Muscle layer of colon (tissue), 2 donors: ENCODE measurements at regions not wholly inside any gene's neighbourhood (a gene's known extent, or its start where the extent isn't known, plus 50 kb on each side); places are given as distances from the start of the nearest gene placed in this dataset.
"Not testable (repeated sequence)": the region's sequence is repeated elsewhere in the genome, so short reads cannot be mapped to it uniquely, and the experiment has no call there.

Experiments
- H3K27ac ChIP-seq: one replicate; pipeline ENCODE4 v1.7.0; 2013; ENCODE audit warnings: low read depth, mild to moderate bottlenecking, low read length, moderate library complexity
- H3K27me3 ChIP-seq, 2 donors: one replicate each; pipeline ENCODE4 v1.7.0; 2013; ENCODE audit warnings: low read length in 2 of 2, mild to moderate bottlenecking in 2 of 2; ENCODE audit not compliant: insufficient read depth in 2 of 2, control insufficient read depth in 1 of 2
- H3K36me3 ChIP-seq: one replicate; pipeline ENCODE4 v1.7.0; 2013; ENCODE audit warnings: mild to moderate bottlenecking, low read length; ENCODE audit not compliant: insufficient read depth
- H3K4me1 ChIP-seq: one replicate; pipeline ENCODE4 v1.7.0; 2013; ENCODE audit warnings: mild to moderate bottlenecking, low read length; ENCODE audit not compliant: insufficient read depth
- H3K4me3 ChIP-seq, 2 donors: one replicate each; pipeline ENCODE4 v1.7.0; 2013; ENCODE audit warnings: low read length in 2 of 2, low read depth in 1 of 2, mild to moderate bottlenecking in 1 of 2, moderate library complexity in 1 of 2
- H3K9ac ChIP-seq: one replicate; pipeline ENCODE4 v1.7.0; 2013; ENCODE audit warnings: low read length
- H3K9me3 ChIP-seq: one replicate; pipeline ENCODE4 v1.7.0; 2013; ENCODE audit warnings: mild to moderate bottlenecking, low read length
- donor health status: abdominal sarcoma.
- donor health status: Adenocarcinoma of cecum.

DNA sequence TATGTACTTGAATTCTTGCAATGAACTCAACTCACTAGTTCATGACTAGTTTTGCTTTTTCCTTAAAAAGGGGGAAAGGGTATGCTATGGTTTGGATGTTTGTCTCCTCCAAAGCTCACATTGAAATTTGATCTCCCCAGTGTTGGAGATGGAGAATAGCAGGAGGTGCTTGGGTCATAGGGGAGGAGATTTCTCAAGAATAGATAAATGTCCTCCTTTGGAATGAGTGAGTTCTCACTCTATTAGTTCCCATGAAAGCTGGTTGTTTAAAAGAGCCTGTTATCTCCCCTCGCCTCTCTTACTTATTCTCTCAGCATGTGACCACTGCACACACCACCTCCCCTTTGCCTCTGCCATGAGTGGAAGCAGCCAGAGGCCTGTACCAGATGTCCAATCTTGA, 109.4 kb upstream of the INTU start:
- Histone ChIP-seq H3K4me1 (peaks cover 3% of the 10 kb centered on the region), H3K9ac (no peak overlapping the region), H3K36me3 (no peaks in the 10 kb centered on the region), H3K4me3 (no peak overlapping the region), H3K27me3 (no peaks in the 10 kb centered on the region), H3K27ac (no peak overlapping the region), H3K9me3 (no peaks in the 10 kb centered on the region)

DNA sequence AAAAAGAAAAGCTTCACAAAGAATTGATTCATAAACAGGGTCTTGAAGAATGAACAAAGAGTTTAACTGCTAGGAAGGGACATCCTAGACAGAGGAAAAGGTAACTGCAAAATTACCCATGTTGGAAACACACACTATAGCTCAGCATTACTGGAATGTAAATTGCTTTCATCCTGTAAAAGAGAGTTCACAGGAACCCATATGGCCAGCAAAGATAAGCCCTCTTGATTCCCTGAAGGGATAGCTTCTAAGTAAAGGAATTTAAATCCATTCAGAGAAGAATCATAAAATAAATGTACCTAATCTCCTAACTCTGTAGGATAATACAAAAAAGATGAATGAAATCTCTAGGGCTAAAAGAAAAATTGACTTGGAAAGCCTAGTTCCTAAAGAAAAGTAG, 107.1 kb upstream of the INTU start:
- H3K9me3 ChIP-seq = no peaks in the 10 kb centered on the region
- H3K36me3 ChIP-seq = no peaks in the 10 kb centered on the region
- no peak overlapping the region for H3K9ac ChIP-seq
- H3K27me3 ChIP-seq = no peaks in the 10 kb centered on the region
- no peak overlapping the region for H3K4me3 ChIP-seq
- H3K27ac ChIP-seq = no peak overlapping the region
- peaks cover 3% of the 10 kb centered on the region for H3K4me1 ChIP-seq

DNA sequence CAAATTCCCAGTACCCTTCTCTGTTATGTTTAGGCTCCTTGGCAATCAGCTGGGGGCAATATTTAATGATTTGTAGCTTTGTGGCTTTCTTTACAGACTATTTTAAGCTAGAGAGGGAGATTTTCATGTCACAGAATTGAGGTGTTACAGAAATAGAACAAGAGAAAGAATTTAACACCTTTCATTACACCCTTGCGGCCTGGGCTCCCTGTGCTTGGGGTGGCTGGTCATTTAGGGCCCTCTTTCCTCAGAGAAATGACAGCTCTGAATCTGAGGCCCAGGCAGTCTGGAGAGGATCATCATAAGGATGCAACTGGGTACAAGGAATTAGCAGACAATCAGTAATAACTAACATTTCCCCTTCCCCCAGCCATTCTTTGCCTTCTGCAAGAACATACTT, 104.5 kb upstream of the INTU start:
- H3K9me3 ChIP-seq = no peaks in the 10 kb centered on the region
- no peak overlapping the region for H3K4me3 ChIP-seq
- no peaks in the 10 kb centered on the region for H3K27me3 ChIP-seq
- no peaks in the 10 kb centered on the region for H3K36me3 ChIP-seq
- H3K27ac ChIP-seq = no peak overlapping the region
- peaks cover 3% of the 10 kb centered on the region for H3K4me1 ChIP-seq
- H3K9ac ChIP-seq = no peak overlapping the region

DNA sequence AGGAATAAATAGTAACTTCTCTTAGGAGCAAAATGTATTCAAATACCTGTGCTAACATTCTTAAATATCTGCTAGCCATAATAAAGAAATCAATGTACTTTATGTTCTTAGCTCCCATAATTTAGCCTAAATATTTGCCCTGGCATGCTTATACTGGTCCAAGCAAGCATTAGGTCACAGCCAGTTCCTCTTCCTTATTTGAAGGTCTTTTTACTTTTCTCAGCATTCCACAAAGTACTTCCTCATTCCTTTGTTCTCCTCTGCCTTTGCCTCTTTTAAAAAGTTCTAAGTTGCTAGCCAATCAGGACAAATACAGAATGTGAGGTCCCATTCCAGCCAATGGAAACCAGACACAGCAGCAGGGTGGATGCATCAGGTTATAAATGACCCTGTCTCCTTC, 102.9 kb upstream of the INTU start:
- not testable (repeated sequence) for H3K36me3 ChIP-seq, H3K27ac ChIP-seq, H3K4me3 ChIP-seq, H3K4me1 ChIP-seq, H3K9me3 ChIP-seq, H3K27me3 ChIP-seq, H3K9ac ChIP-seq

DNA sequence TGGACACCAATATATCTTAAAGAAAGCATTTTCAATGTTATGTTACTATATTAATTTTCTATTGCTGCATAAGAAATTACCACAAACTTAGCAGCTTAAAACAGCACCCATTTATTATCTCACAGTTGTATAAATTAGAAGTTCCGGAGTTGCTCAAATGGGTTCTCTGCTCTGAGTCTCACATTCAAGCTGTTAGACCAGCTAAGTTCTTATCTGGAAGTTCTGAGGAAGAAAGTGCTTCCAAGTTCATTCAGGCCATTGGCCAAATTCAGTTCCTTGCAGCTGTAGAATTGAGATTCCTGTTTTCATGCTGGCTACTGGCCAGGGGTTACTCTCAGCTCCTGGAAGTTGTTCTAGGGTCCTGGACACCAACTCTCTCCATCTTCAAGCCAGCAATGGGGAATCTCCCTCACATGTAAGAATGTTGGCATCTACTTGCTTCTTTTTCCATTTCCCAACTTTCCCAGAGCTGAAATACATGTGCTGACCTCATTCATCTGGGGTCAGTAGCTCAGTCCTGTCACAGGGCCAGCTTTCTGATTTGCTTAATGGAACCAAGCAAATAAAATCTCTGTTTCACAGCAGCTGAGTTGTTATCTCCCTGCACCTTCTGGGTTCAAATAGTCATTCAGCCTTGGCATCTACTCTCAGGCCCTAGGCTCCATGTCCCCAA, 99.6 kb upstream of the INTU start:
- Histone ChIP-seq H3K27ac (no peak overlapping the region), H3K4me1 (peaks cover 6% of the 10 kb centered on the region), H3K4me3 (no peak overlapping the region)

DNA sequence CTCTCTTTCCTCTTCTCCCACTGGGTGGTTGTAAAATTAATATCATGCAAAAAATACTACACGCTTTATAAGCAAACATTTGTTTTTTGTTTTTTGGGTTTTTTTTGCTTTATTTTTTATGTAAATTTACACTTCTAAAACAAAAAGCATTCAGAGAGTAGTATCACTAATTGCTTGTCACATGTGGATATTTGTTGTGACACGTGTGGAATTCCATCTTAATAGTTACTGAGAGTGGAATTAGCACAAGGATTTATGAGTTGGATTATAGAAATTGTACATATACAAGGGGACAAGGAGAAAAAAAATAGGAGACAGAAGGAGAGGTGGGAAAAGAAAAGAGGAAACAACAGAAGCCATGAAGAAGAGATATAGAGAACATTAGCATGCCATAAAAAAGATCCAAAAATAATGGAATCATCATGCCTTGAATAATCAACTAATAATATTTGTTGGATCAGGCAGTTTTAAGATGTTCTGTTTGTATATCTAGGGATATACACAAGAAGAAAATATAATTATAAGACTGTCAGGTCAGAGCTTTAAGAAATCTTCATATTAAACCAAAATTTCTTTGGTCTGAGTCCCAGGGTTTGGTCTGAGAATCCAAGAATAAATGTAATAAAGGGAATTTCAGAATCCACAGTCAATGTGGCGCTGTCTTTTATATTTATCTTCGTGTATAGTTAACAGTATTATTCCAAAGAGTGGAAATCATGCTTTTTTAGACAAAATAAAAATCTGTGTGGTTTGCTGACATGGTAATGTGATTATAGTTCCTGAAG, 98.5 kb upstream of the INTU start:
- no peak overlapping the region for H3K9ac ChIP-seq
- no peak overlapping the region for H3K27ac ChIP-seq
- H3K4me1 ChIP-seq = peaks cover 6% of the 10 kb centered on the region
- H3K4me3 ChIP-seq = no peak overlapping the region
- no peaks in the 10 kb centered on the region for H3K36me3 ChIP-seq
- H3K9me3 ChIP-seq = no peaks in the 10 kb centered on the region
- no peaks in the 10 kb centered on the region for H3K27me3 ChIP-seq

More for the DNA sequence above, 99.6 kb upstream of the INTU start:
- H3K9ac ChIP-seq = no peak overlapping the region
- no peaks in the 10 kb centered on the region for H3K27me3 ChIP-seq
- no peaks in the 10 kb centered on the region for H3K36me3 ChIP-seq
- no peaks in the 10 kb centered on the region for H3K9me3 ChIP-seq

DNA sequence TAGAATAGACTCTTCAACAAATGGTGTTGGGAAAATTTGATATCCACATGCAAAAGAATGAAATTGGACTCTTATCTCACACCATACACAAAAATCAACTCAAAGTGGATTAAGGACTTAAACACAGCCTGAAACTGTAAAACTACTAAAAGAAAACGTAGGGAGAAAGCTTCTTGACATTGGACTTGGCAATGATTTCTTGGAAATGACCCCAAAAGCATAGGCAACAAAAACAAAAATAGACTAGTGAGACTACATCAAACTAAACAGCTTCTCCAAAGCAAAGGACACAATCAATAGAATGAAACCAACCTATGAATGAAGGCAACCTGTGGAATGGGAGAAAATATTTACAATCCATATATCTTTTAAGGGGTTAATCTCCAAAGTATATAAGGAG, 94.7 kb upstream of the INTU start:
- Histone ChIP-seq H3K4me1 (peaks cover 6% of the 10 kb centered on the region), H3K36me3 (no peaks in the 10 kb centered on the region), H3K9me3 (no peaks in the 10 kb centered on the region), H3K27me3 (no peaks in the 10 kb centered on the region), H3K9ac (no peak overlapping the region), H3K27ac (no peak overlapping the region), H3K4me3 (no peak overlapping the region)

DNA sequence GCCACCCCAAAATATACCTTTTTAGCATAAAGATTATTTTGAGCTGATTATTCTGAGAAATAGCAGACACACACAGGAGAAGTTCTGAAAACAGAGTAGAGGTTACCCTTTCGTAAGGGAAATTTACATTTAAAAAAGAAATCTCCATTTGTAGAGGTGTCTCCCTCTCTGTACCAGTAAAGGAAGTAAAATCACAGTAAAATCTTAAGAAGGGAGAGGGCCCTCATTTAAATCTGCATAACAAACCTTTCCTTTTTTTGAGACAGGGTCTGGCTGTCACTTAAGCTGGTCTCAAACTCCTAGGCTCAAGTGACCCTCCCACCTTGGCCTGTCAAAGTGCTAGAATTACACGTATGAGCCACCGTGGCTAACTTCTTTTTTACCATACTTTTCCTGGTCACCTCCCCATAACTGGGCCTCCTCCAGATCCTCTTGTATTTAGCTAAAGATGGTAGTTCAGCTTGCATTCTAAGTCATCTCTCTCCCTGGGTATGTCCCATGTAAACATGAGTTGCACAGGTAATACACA, 92.2 kb upstream of the INTU start:
- no peak overlapping the region for H3K9ac ChIP-seq
- no peaks in the 10 kb centered on the region for H3K4me1 ChIP-seq
- no peak overlapping the region for H3K27ac ChIP-seq
- no peaks in the 10 kb centered on the region for H3K9me3 ChIP-seq
- no peaks in the 10 kb centered on the region for H3K36me3 ChIP-seq
- H3K4me3 ChIP-seq = no peak overlapping the region
- no peaks in the 10 kb centered on the region for H3K27me3 ChIP-seq

DNA sequence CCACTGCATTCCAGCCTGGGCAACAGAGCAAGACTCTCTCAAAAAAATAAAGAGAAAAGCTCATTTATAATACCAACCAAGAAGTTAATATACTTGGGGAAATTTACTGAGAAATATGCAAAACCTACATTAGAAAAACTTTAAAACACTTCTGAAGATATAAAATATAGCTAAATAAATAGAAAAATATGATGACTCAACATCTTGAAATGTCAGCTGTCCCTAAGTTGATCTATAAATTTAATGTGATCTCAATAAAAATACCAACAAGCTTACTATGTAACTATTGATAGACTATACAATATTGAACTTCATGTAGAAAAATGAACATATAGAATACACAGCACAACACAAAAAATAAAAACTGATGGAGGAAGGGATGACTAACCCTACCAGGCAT, 87.5 kb upstream of the INTU start:
- Histone ChIP-seq H3K27ac (no peak overlapping the region), H3K27me3 (no peaks in the 10 kb centered on the region), H3K4me3 (no peak overlapping the region), H3K9ac (no peak overlapping the region), H3K36me3 (no peaks in the 10 kb centered on the region), H3K4me1 (no peaks in the 10 kb centered on the region), H3K9me3 (no peaks in the 10 kb centered on the region)

DNA sequence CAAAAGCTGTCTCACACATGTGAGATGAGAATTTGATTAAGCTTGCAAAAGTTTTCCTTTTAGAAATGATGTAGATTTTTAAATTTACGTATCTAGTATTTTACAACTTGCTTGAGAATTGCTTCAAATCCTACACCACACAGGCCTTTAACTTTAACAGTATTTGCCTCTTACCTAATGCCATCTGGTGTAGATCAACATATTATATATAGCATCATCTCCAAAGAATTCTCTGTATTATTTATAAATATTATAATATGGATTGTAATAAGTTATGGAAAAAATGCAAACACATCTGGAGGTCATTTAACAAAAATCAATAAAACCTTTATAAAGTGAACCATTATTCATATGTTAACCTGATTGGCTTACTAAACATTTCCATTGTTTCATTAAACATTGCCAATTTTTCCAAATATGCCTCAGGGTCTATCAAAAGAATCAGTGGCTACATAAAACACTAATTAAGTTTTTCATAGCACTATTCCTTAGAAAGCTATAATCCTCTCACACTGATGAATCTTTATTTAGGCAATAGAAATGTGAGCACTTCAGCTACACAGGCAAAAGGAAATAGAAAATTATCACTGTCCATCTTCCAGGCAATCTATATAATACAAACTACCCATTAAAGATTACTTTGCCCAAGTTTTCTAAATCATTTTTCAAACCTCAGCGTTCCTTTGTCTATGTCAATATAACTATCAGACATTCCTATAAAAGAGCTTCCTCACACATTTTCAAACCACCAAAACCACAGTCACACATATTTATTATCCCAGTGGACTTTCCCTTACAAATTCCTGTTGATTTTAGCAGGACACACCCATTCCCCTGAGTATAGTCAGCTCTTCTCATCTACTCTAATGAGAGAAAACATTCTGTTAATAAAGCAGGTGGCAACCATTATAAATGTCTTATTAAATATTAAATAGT, 83.5 kb upstream of the INTU start:
- H3K27ac ChIP-seq = no peak overlapping the region
- no peaks in the 10 kb centered on the region for H3K27me3 ChIP-seq
- H3K4me1 ChIP-seq = no peaks in the 10 kb centered on the region
- no peaks in the 10 kb centered on the region for H3K9me3 ChIP-seq
- H3K36me3 ChIP-seq = no peaks in the 10 kb centered on the region
- H3K4me3 ChIP-seq = no peak overlapping the region
- H3K9ac ChIP-seq = no peak overlapping the region

DNA sequence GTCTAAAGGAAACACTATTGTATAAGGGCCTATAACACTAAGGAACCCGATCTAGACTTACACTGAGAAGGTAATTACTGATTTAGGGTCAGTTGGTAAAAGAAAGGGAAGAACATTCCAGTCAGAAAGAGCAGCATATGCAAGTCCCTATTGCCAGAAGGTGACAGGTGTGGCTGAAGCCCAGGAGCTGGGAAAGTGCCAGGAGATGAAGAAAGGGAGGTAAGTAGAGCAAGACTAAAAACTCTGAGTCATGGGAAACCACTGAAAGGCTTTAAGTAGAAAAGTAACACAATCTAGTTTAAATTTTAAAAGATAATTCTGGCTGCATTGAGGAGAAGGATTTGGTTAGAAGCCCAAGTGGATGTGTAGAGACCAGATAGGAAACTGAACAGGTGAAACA, 77.7 kb upstream of the INTU start:
- H3K27me3 ChIP-seq = no peaks in the 10 kb centered on the region
- no peaks in the 10 kb centered on the region for H3K9me3 ChIP-seq
- H3K9ac ChIP-seq = no peak overlapping the region
- no peaks in the 10 kb centered on the region for H3K4me1 ChIP-seq
- no peak overlapping the region for H3K4me3 ChIP-seq
- H3K36me3 ChIP-seq = no peaks in the 10 kb centered on the region
- H3K27ac ChIP-seq = no peak overlapping the region
